Fibroblast of lung (primary cell): ENCODE measurements at regions not wholly inside any gene's neighbourhood (a gene's known extent, or its start where the extent isn't known, plus 50 kb on each side); places are given as distances from the start of the nearest gene placed in this dataset.

ENCODE experiments used
- DNase-seq, 2 donors: peaks; one replicate each; pipeline versions ENCODE4 v3.0.0 to v3.0.0-alpha.2; 2010; ENCODE audit warnings: low read depth in 2 of 2
- H2AFZ ChIP-seq: 2 replicates; pipeline ENCODE4 v1.5.1; 2012; ENCODE audit warnings: low read length, control low read depth, inconsistent platforms
- H3K27ac ChIP-seq: 2 replicates; pipeline ENCODE4 v1.5.1; 2011; ENCODE audit warnings: low read length, control low read depth; ENCODE audit not compliant: insufficient read depth
- H3K27me3 ChIP-seq: 2 replicates; pipeline ENCODE4 v1.5.1; 2011; ENCODE audit warnings: mild to moderate bottlenecking, low read length; ENCODE audit not compliant: control insufficient read depth, insufficient read depth
- H3K36me3 ChIP-seq: 2 replicates; pipeline ENCODE4 v1.5.1; 2011; ENCODE audit warnings: low read length; ENCODE audit not compliant: control insufficient read depth, insufficient read depth
- H3K4me1 ChIP-seq: 2 replicates; pipeline ENCODE4 v1.5.1; 2011; ENCODE audit warnings: low read length; ENCODE audit not compliant: control insufficient read depth, insufficient read depth; ENCODE audit errors: extremely low read depth
- H3K4me2 ChIP-seq: 2 replicates; pipeline ENCODE4 v1.5.1; 2011; ENCODE audit warnings: low read length, control low read depth; ENCODE audit not compliant: insufficient read depth; ENCODE audit errors: extremely low read depth
- H3K4me3 ChIP-seq, 4 experiments: fragments of 200-600 bp in 1 of 4; sonication (generic) in 1 of 4; replicated peaks in 1 of 4; 2 replicates each; pipeline ENCODE4 v1.5.1; 2011 to 2016; ENCODE audit warnings: low read length in 4 of 4, low read depth in 3 of 4, mild to moderate bottlenecking in 3 of 4, control low read depth in 2 of 4, inconsistent platforms in 1 of 4, mixed read lengths in 1 of 4; ENCODE audit not compliant: insufficient read depth in 1 of 4; ENCODE audit errors: control extremely low read depth in 1 of 4
- H3K79me2 ChIP-seq: 2 replicates; pipeline ENCODE4 v1.5.1; 2012; ENCODE audit warnings: mild to moderate bottlenecking, low read length, inconsistent platforms; ENCODE audit not compliant: control insufficient read depth, insufficient read depth
- H3K9ac ChIP-seq: 2 replicates; pipeline ENCODE4 v1.5.1; 2011; ENCODE audit warnings: mild to moderate bottlenecking, low read length, control low read depth; ENCODE audit not compliant: insufficient read depth
- H3K9me3 ChIP-seq: 2 replicates; pipeline ENCODE4 v1.5.1; 2012; ENCODE audit warnings: low read depth, low read length; ENCODE audit not compliant: control insufficient read depth, insufficient read depth
- H4K20me1 ChIP-seq: 2 replicates; pipeline ENCODE4 v1.5.1; 2011; ENCODE audit warnings: low read length; ENCODE audit not compliant: control insufficient read depth, insufficient read depth; ENCODE audit errors: extremely low read depth
- CTCF ChIP-seq, 2 donors: IDR thresholded peaks in 1 of 2; conservative IDR thresholded peaks in 1 of 2; 1 replicate in 1 of 2; 2 replicates in 1 of 2; pipeline ENCODE4 v1.5.1; 2011 to 2012; ENCODE audit warnings: low read length in 2 of 2, control low read depth in 1 of 2, inconsistent platforms in 1 of 2, low read depth in 1 of 2, mild to moderate bottlenecking in 1 of 2
- EZH2 ChIP-seq: IDR thresholded peaks from 2 replicates; pipeline ENCODE4 v1.5.1; 2012; ENCODE audit warnings: low read length, control low read depth, mild to moderate bottlenecking; ENCODE audit errors: missing control alignments

GRCh38 chr5:125834438-125835115 lies 588.6 kb upstream of the GRAMD2B start:
- TF ChIP-seq CTCF (conservative IDR thresholded peaks at IDR 0.05 in 1 of 2, IDR thresholded peaks at IDR 0.05 in 1 of 2; ENCODE audit: low read depth in 1 of 2, low read length in 2 of 2) (no peak), EZH2 (no peak)
- Histone ChIP-seq H3K9ac (no peak overlapping the region), H3K27me3 (no peaks in the 10 kb centered on the region), H3K27ac (no peak overlapping the region), H3K4me2 (no peak overlapping the region), H3K4me1 (no peaks in the 10 kb centered on the region), H3K79me2 (no peaks in the 10 kb centered on the region), H4K20me1 (no peaks in the 10 kb centered on the region), H3K4me3 (no peak overlapping the region), H3K9me3 (no peaks in the 10 kb centered on the region), H2AFZ (no peak overlapping the region), H3K36me3 (no peaks in the 10 kb centered on the region)
- no peak for DNase-seq

- Histone ChIP-seq H3K9me3 (no peaks in the 10 kb centered on the region), H3K36me3 (no peaks in the 10 kb centered on the region), H3K27ac (no peak overlapping the region), H2AFZ (no peak overlapping the region), H3K27me3 (no peaks in the 10 kb centered on the region), H3K79me2 (no peaks in the 10 kb centered on the region), H3K4me1 (no peaks in the 10 kb centered on the region), H3K4me3 (no peak overlapping the region), H3K4me2 (no peak overlapping the region), H4K20me1 (no peaks in the 10 kb centered on the region), H3K9ac (no peak overlapping the region)
- no peak for TF ChIP-seq EZH2
- peak; percentile 71 to 88 for TF ChIP-seq CTCF (conservative IDR thresholded peaks at IDR 0.05 in 1 of 2, IDR thresholded peaks at IDR 0.05 in 1 of 2; ENCODE audit: low read depth in 1 of 2, low read length in 2 of 2)
- peak; percentile 51 to 66 for DNase-seq
Measured at GRCh38 chr5:125835293-125836172, 587.7 kb upstream of the GRAMD2B start.

GRCh38 chr5:125836256-125836655 lies 587.0 kb upstream of the GRAMD2B start:
- Histone ChIP-seq H2AFZ (no peak overlapping the region), H3K9ac (no peak overlapping the region)

More at GRCh38 chr5:125836256-125836655, 587.0 kb upstream of the GRAMD2B start:
- Histone ChIP-seq H3K27me3 (no peaks in the 10 kb centered on the region), H3K4me3 (no peak overlapping the region), H3K36me3 (no peaks in the 10 kb centered on the region), H3K4me1 (no peaks in the 10 kb centered on the region), H3K27ac (no peak overlapping the region), H4K20me1 (no peaks in the 10 kb centered on the region), H3K4me2 (no peak overlapping the region), H3K9me3 (no peaks in the 10 kb centered on the region), H3K79me2 (no peaks in the 10 kb centered on the region)
- DNase-seq = peak in 1 of 2 donors; percentile 3
- TF ChIP-seq EZH2 (no peak), CTCF (conservative IDR thresholded peaks at IDR 0.05 in 1 of 2, IDR thresholded peaks at IDR 0.05 in 1 of 2; ENCODE audit: low read depth in 1 of 2, low read length in 2 of 2) (no peak)
